OCI-LY1 (cell line): ENCODE measurements at regions not wholly inside any gene's neighbourhood (a gene's known extent, or its start where the extent isn't known, plus 50 kb on each side); places are given as distances from the start of the nearest gene placed in this dataset.
"Not testable (repeated sequence)": the region's sequence is repeated elsewhere in the genome, so short reads cannot be mapped to it uniquely, and the experiment has no call there.

Source experiments
- CTCF ChIP-seq: fragments of 200-600 bp; sonication (generic), shearing (Covaris generic); IDR thresholded peaks from 2 replicates; pipeline ENCODE4 v1.5.1; 2017; ENCODE audit warnings: mild to moderate bottlenecking, antibody characterized with exemption, low read length, moderate library complexity, mixed read lengths
- EZH2 ChIP-seq: fragments of 200-600 bp; sonication (generic), shearing (Covaris generic); IDR thresholded peaks from 2 replicates; pipeline ENCODE4 v1.8.0; 2017; ENCODE audit warnings: borderline replicate concordance, mixed run types, mild to moderate bottlenecking, antibody characterized with exemption, low read length, moderate library complexity, mixed read lengths

DNA sequence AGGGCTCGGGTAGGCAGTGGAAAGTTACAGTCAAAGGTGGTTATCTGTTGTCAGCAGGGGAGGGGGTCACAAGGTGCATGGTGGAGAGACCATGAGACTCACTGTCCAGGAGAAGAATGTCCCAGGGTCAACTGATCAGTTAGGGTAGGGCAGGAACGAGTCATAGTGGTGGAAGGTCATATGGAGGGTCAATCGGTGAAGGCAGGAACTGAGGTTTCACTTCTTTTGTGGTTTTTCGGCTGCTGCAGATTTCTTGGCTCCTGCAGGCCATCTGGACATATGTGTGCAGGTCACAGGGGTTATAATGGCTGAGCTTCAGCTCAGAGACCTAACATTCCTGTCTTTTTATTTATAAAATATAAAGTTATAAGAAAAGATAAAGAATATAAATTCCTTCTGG is 506.2 kb upstream of the ROBO2 start:
- not testable (repeated sequence) for TF ChIP-seq CTCF, EZH2
